GM12878 (cell line): ENCODE measurements at regions not wholly inside any gene's neighbourhood (a gene's known extent, or its start where the extent isn't known, plus 50 kb on each side); places are given as distances from the start of the nearest gene placed in this dataset.

Source experiments
- BCL11A ChIP-seq: IDR thresholded peaks from 2 replicates; pipeline ENCODE4 v1.6.1; 2011; ENCODE audit warnings: low read depth, low read length
- BHLHE40 ChIP-seq, 2 experiments: fragments of 450-650 bp in 1 of 2; IDR thresholded peaks; 2 replicates each; pipeline ENCODE4 v1.6.1; 2011 to 2017; ENCODE audit warnings: low read depth in 2 of 2, borderline replicate concordance in 1 of 2, improper control_type of control experiment in 1 of 2, low read length in 1 of 2, mild to moderate bottlenecking in 1 of 2
- CBX3 ChIP-seq: fragments of 200-600 bp; sonication (generic); IDR thresholded peaks from 2 replicates; pipeline ENCODE4 v1.6.1; 2016; ENCODE audit warnings: low read depth, borderline replicate concordance
- POLR2AphosphoS5 ChIP-seq: IDR thresholded peaks from 2 replicates; pipeline ENCODE4 v1.6.1; 2011; ENCODE audit warnings: mild to moderate bottlenecking, low read length, inconsistent platforms
- SMAD5 ChIP-seq: IDR thresholded peaks from 2 replicates; pipeline ENCODE4 v1.6.1; 2016; ENCODE audit warnings: antibody characterized with exemption, low read depth
- ZNF217 ChIP-seq: fragments of 450-650 bp; IDR thresholded peaks from 2 replicates; pipeline ENCODE4 v1.6.1; 2017; ENCODE audit warnings: antibody characterized with exemption, mild to moderate bottlenecking
- ZNF24 ChIP-seq: fragments of 450-650 bp; IDR thresholded peaks from 2 replicates; pipeline ENCODE4 v1.6.1; 2017; ENCODE audit warnings: antibody characterized with exemption, mild to moderate bottlenecking
- TF ChIP-seq, protein P1 (sequence below): IDR thresholded peaks from 2 replicates; pipeline ENCODE4 v1.6.1; 2012; ENCODE audit warnings: low read depth, low read length, improper control_type of control experiment

DNA sequence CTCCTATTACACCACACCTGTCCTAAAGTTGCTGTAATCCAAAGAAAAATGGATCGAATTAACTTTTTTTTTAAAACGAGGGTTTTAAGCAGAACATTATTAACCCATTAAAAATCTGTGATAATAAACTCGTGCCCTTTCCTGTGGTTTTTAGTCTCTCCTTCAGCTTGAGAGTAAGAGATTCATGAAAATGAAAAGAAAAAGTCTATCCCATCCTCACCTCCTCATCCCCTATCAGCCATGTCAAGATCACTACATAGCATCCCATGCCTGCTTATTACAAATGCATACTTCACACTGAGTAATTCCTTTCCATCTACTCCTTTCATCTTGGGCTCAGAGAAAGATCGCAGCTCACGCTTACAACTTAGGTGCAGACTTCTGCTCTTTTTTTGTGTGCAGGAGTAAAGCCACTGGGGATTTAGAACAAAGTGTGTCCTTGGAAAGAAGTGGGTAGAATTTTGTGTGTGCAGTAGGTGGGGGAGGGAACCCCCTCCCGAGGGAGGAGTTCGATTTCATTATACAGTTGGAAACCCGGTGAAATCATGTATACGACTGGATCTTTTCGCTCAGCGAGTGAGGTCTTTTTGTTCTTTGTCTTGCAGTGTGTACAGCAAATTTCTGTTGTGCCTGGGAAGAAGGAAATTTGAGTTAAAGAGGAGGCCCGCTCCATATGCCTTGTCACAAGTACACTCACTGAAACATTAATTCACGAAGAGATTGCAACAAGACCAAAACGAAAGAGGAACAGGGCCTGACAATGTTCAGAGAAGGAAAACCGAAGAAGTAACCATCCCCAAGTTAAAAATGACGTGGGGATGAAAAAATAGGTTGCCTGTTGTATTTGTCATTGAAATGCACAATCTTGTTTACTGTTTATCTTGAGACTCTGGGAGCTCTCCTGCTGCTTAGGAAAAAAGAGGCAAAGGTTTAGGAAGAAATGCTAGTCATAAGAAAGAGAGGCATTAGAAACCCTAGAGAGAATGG is 146.5 kb upstream of the ZNF217 start (continued):
- TF ChIP-seq, protein P1, sequence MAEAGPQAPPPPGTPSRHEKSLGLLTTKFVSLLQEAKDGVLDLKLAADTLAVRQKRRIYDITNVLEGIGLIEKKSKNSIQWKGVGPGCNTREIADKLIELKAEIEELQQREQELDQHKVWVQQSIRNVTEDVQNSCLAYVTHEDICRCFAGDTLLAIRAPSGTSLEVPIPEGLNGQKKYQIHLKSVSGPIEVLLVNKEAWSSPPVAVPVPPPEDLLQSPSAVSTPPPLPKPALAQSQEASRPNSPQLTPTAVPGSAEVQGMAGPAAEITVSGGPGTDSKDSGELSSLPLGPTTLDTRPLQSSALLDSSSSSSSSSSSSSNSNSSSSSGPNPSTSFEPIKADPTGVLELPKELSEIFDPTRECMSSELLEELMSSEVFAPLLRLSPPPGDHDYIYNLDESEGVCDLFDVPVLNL: no peak
- TF ChIP-seq ZNF217 (no peak; the same call in 1 of the 2 replicates), BHLHE40 (IDR thresholded peaks at IDR 0.05; ENCODE audit: borderline replicate concordance in 1 of 2, low read depth in 2 of 2, low read length in 1 of 2) (no peak), SMAD5 (no peak), POLR2AphosphoS5 (peak; percentile 45; the same call in 1 of the 2 replicates), BCL11A (no peak; the same call in 1 of the 2 replicates), ZNF24 (peak; percentile 77), CBX3 (no peak)
